Keratinocyte (primary cell): ENCODE measurements at regions not wholly inside any gene's neighbourhood (a gene's known extent, or its start where the extent isn't known, plus 50 kb on each side); places are given as distances from the start of the nearest gene placed in this dataset.

Experiments
- EZH2 ChIP-seq: IDR thresholded peaks from one replicate; pipeline ENCODE4 v1.6.1; 2012; ENCODE audit warnings: inconsistent platforms, mild to moderate bottlenecking, low read length, moderate library complexity
- TF ChIP-seq, protein P1 (sequence below), 3 experiments: IDR thresholded peaks in 1 of 3; conservative IDR thresholded peaks in 1 of 3; optimal IDR thresholded peaks in 1 of 3; 2 replicates in 2 of 3; 3 replicates in 1 of 3; pipeline versions ENCODE3 to v1.5.1; 2011; ENCODE audit warnings: low read length in 3 of 3, mild to moderate bottlenecking in 3 of 3, moderate library complexity in 2 of 3, control low read depth in 1 of 3, inconsistent platforms in 1 of 3; ENCODE audit not compliant: insufficient read depth in 2 of 3; ENCODE audit errors: extremely low read depth in 1 of 3

DNA sequence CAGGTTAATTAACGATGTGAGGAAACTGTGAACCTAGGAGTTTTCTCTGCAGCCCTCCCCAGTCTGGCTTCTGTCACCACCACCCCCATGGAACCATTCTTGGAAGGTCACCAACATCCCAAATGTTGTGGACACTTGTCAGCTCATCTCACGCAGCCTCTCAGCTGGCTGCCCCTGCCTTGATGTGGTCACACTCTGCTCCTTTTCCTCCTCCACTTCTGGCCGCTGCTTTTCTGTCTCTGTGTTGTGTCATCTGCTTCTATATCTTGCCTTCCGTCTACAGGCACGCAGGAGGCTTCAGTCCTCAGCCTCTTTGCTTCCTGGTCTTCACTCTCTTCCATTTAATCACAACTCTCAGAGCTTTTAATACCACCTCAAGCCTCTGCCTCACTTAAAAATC is 371.5 kb upstream of the SLIT2 start:
- TF ChIP-seq, protein P1, sequence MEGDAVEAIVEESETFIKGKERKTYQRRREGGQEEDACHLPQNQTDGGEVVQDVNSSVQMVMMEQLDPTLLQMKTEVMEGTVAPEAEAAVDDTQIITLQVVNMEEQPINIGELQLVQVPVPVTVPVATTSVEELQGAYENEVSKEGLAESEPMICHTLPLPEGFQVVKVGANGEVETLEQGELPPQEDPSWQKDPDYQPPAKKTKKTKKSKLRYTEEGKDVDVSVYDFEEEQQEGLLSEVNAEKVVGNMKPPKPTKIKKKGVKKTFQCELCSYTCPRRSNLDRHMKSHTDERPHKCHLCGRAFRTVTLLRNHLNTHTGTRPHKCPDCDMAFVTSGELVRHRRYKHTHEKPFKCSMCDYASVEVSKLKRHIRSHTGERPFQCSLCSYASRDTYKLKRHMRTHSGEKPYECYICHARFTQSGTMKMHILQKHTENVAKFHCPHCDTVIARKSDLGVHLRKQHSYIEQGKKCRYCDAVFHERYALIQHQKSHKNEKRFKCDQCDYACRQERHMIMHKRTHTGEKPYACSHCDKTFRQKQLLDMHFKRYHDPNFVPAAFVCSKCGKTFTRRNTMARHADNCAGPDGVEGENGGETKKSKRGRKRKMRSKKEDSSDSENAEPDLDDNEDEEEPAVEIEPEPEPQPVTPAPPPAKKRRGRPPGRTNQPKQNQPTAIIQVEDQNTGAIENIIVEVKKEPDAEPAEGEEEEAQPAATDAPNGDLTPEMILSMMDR (optimal IDR thresholded peaks at IDR 0.05 in 1 of 3, IDR thresholded peaks at IDR 0.05 in 1 of 3, conservative IDR thresholded peaks at IDR 0.05 in 1 of 3; ENCODE audit: extremely low read depth in 1 of 3, insufficient read depth in 2 of 3, low read length in 3 of 3): no peak
- TF ChIP-seq EZH2: no peak
